Mucosa of rectum (tissue), 2 donors: ENCODE measurements at regions not wholly inside any gene's neighbourhood (a gene's known extent, or its start where the extent isn't known, plus 50 kb on each side); places are given as distances from the start of the nearest gene placed in this dataset.

Experiments
- H3K27ac ChIP-seq, 2 donors: one replicate each; pipeline ENCODE4 v1.7.0; 2013; ENCODE audit warnings: inconsistent platforms in 2 of 2, low read depth in 2 of 2, low read length in 2 of 2
- H3K27me3 ChIP-seq, 2 donors: one replicate each; pipeline ENCODE4 v1.7.0; 2013; ENCODE audit warnings: low read length in 2 of 2; ENCODE audit not compliant: control insufficient read depth in 2 of 2, insufficient read depth in 2 of 2
- H3K36me3 ChIP-seq, 2 donors: one replicate each; pipeline ENCODE4 v1.7.0; 2013; ENCODE audit warnings: low read length in 2 of 2; ENCODE audit not compliant: control insufficient read depth in 2 of 2, insufficient read depth in 2 of 2
- H3K4me1 ChIP-seq, 2 donors: one replicate each; pipeline ENCODE4 v1.7.0; 2013; ENCODE audit warnings: low read length in 2 of 2, mild to moderate bottlenecking in 1 of 2; ENCODE audit not compliant: control insufficient read depth in 2 of 2, insufficient read depth in 2 of 2
- H3K4me3 ChIP-seq, 2 donors: one replicate each; pipeline ENCODE4 v1.7.0; 2013; ENCODE audit warnings: low read length in 2 of 2
- H3K9ac ChIP-seq, 2 donors: one replicate each; pipeline ENCODE4 v1.7.0; 2013; ENCODE audit warnings: low read length in 2 of 2, low read depth in 1 of 2, mild to moderate bottlenecking in 1 of 2
- H3K9me3 ChIP-seq, 2 donors: one replicate each; pipeline ENCODE4 v1.7.0; 2013; ENCODE audit warnings: low read length in 2 of 2; ENCODE audit not compliant: control insufficient read depth in 2 of 2
- donor health status: healthy.
- donor health status: Normal muscosa, but diverticular disease.

GRCh38 chr13:85618521-85618920 lies 180.7 kb downstream of the SLITRK6 start:
- no peak overlapping the region for H3K4me3 ChIP-seq
- H3K9me3 ChIP-seq, result no peaks in the 10 kb centered on the region

GRCh38 chr13:85616275-85616674 lies 182.9 kb downstream of the SLITRK6 start:
- no peaks in the 10 kb centered on the region for H3K4me1 ChIP-seq
- no peak overlapping the region for H3K27ac ChIP-seq
- no peaks in the 10 kb centered on the region for H3K9me3 ChIP-seq
- H3K36me3 ChIP-seq, result no peaks in the 10 kb centered on the region
- no peak overlapping the region for H3K9ac ChIP-seq
- H3K27me3 ChIP-seq, result no peaks in the 10 kb centered on the region
- no peak overlapping the region for H3K4me3 ChIP-seq

More at GRCh38 chr13:85618521-85618920, 180.7 kb downstream of the SLITRK6 start:
- Histone ChIP-seq H3K4me1 (no peaks in the 10 kb centered on the region), H3K9ac (no peak overlapping the region), H3K27me3 (no peaks in the 10 kb centered on the region), H3K36me3 (no peaks in the 10 kb centered on the region), H3K27ac (no peak overlapping the region)

- H3K27ac ChIP-seq, result no peak overlapping the region
- H3K9ac ChIP-seq, result no peak overlapping the region
- H3K4me3 ChIP-seq, result no peak overlapping the region
- no peaks in the 10 kb centered on the region for H3K9me3 ChIP-seq
- H3K27me3 ChIP-seq, result no peaks in the 10 kb centered on the region
- no peaks in the 10 kb centered on the region for H3K36me3 ChIP-seq
- H3K4me1 ChIP-seq, result no peaks in the 10 kb centered on the region
These were observed 184.2 kb downstream of the SLITRK6 start for GRCh38 chr13:85615031-85615430.

- H3K9ac ChIP-seq, result no peak overlapping the region
- no peak overlapping the region for H3K27ac ChIP-seq
- no peaks in the 10 kb centered on the region for H3K27me3 ChIP-seq
- no peaks in the 10 kb centered on the region for H3K36me3 ChIP-seq
- H3K4me1 ChIP-seq, result no peaks in the 10 kb centered on the region
- H3K9me3 ChIP-seq, result no peaks in the 10 kb centered on the region
- H3K4me3 ChIP-seq, result no peak overlapping the region
These were observed 189.2 kb downstream of the SLITRK6 start for GRCh38 chr13:85610024-85610423.

GRCh38 chr13:85608255-85608829 lies 190.9 kb downstream of the SLITRK6 start:
- no peaks in the 10 kb centered on the region for H3K27me3 ChIP-seq
- no peak overlapping the region for H3K27ac ChIP-seq

GRCh38 chr13:85603735-85604134 lies 195.5 kb downstream of the SLITRK6 start:
- Histone ChIP-seq H3K4me1 (no peaks in the 10 kb centered on the region), H3K9ac (no peak overlapping the region), H3K4me3 (no peak overlapping the region), H3K27ac (no peak overlapping the region), H3K9me3 (no peaks in the 10 kb centered on the region), H3K36me3 (no peaks in the 10 kb centered on the region), H3K27me3 (no peaks in the 10 kb centered on the region)

More at GRCh38 chr13:85608255-85608829, 190.9 kb downstream of the SLITRK6 start:
- Histone ChIP-seq H3K9ac (no peak overlapping the region), H3K4me1 (no peaks in the 10 kb centered on the region), H3K4me3 (no peak overlapping the region), H3K36me3 (no peaks in the 10 kb centered on the region), H3K9me3 (no peaks in the 10 kb centered on the region)

- Histone ChIP-seq H3K9ac (no peak overlapping the region), H3K27ac (no peak overlapping the region), H3K36me3 (no peaks in the 10 kb centered on the region), H3K4me1 (no peaks in the 10 kb centered on the region), H3K27me3 (no peaks in the 10 kb centered on the region), H3K9me3 (no peaks in the 10 kb centered on the region), H3K4me3 (no peak overlapping the region)
These were observed 197.7 kb downstream of the SLITRK6 start for GRCh38 chr13:85601526-85601925.

- no peaks in the 10 kb centered on the region for H3K4me1 ChIP-seq
- no peaks in the 10 kb centered on the region for H3K9me3 ChIP-seq
- H3K27me3 ChIP-seq, result no peaks in the 10 kb centered on the region
- no peak overlapping the region for H3K9ac ChIP-seq
- H3K36me3 ChIP-seq, result no peaks in the 10 kb centered on the region
- no peak overlapping the region for H3K27ac ChIP-seq
- no peak overlapping the region for H3K4me3 ChIP-seq
These were observed 201.3 kb downstream of the SLITRK6 start for GRCh38 chr13:85597790-85598500.

- Histone ChIP-seq H3K4me3 (no peak overlapping the region), H3K27me3 (no peaks in the 10 kb centered on the region), H3K27ac (no peak overlapping the region), H3K4me1 (no peaks in the 10 kb centered on the region), H3K9ac (no peak overlapping the region), H3K9me3 (no peaks in the 10 kb centered on the region), H3K36me3 (no peaks in the 10 kb centered on the region)
These were observed 207.0 kb downstream of the SLITRK6 start for GRCh38 chr13:85592211-85592610.

GRCh38 chr13:85590231-85590931 lies 208.8 kb downstream of the SLITRK6 start:
- Histone ChIP-seq H3K27ac (no peak overlapping the region), H3K36me3 (no peaks in the 10 kb centered on the region), H3K9ac (no peak overlapping the region), H3K4me3 (no peak overlapping the region), H3K4me1 (no peaks in the 10 kb centered on the region), H3K9me3 (peaks cover 0 to 3% of the 10 kb centered on the region in 2 donors), H3K27me3 (no peaks in the 10 kb centered on the region)
